ENCODE measurements at regions not wholly inside any gene's neighbourhood (a gene's known extent, or its start where the extent isn't known, plus 50 kb on each side); places are given as distances from the start of the nearest gene placed in this dataset.

GRCh38 chr17:12459736-12460135 lies 206.0 kb upstream of the MYOCD start:
- Mint-ChIP-seq H3K27ac (no peak overlapping the region), H3K4me1 (peaks cover 19% of the 10 kb centered on the region), H3K36me3 (peaks cover 19% of the 10 kb centered on the region), H3K27me3 (ENCODE audit: low read depth) (peaks cover 5% of the 10 kb centered on the region; the same call in 1 of the 2 replicates), H3K9me3 (peaks cover 37% of the 10 kb centered on the region), H3K4me3 (no peak overlapping the region)
- POLR2A ChIA-PET = no interaction called here
- ATAC-seq (no peak), DNase-seq (ENCODE audit: low spot score) (no peak)
- CTCF ChIA-PET = interaction anchor here (1.1 kb wide), 1 partner anchor 86 kb away, joined by 3 read pairs; no protein-coding TSS in a partner anchor
- no peak for TF ChIP-seq USF2 (CRISPR knock-in tag; IDR thresholded peaks at IDR 0.05)
- no peak for TF ChIP-seq ETV6 (CRISPR knock-in tag; IDR thresholded peaks at IDR 0.05)
- TF ChIP-seq KAT7 (CRISPR knock-in tag; IDR thresholded peaks at IDR 0.05; ENCODE audit: borderline replicate concordance) = no peak
- TF ChIP-seq ZNF396 (CRISPR knock-in tag; IDR thresholded peaks at IDR 0.05; ENCODE audit: borderline replicate concordance) = no peak
- no peak for TF ChIP-seq MXD4 (CRISPR knock-in tag; IDR thresholded peaks at IDR 0.05; ENCODE audit: borderline replicate concordance)
- TF ChIP-seq MLX (CRISPR knock-in tag; IDR thresholded peaks at IDR 0.05) = no peak
- TF ChIP-seq, protein P1, sequence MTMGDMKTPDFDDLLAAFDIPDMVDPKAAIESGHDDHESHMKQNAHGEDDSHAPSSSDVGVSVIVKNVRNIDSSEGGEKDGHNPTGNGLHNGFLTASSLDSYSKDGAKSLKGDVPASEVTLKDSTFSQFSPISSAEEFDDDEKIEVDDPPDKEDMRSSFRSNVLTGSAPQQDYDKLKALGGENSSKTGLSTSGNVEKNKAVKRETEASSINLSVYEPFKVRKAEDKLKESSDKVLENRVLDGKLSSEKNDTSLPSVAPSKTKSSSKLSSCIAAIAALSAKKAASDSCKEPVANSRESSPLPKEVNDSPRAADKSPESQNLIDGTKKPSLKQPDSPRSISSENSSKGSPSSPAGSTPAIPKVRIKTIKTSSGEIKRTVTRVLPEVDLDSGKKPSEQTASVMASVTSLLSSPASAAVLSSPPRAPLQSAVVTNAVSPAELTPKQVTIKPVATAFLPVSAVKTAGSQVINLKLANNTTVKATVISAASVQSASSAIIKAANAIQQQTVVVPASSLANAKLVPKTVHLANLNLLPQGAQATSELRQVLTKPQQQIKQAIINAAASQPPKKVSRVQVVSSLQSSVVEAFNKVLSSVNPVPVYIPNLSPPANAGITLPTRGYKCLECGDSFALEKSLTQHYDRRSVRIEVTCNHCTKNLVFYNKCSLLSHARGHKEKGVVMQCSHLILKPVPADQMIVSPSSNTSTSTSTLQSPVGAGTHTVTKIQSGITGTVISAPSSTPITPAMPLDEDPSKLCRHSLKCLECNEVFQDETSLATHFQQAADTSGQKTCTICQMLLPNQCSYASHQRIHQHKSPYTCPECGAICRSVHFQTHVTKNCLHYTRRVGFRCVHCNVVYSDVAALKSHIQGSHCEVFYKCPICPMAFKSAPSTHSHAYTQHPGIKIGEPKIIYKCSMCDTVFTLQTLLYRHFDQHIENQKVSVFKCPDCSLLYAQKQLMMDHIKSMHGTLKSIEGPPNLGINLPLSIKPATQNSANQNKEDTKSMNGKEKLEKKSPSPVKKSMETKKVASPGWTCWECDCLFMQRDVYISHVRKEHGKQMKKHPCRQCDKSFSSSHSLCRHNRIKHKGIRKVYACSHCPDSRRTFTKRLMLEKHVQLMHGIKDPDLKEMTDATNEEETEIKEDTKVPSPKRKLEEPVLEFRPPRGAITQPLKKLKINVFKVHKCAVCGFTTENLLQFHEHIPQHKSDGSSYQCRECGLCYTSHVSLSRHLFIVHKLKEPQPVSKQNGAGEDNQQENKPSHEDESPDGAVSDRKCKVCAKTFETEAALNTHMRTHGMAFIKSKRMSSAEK (CRISPR knock-in tag; IDR thresholded peaks at IDR 0.05; ENCODE audit: borderline replicate concordance) = no peak
- TF ChIP-seq, protein P2, sequence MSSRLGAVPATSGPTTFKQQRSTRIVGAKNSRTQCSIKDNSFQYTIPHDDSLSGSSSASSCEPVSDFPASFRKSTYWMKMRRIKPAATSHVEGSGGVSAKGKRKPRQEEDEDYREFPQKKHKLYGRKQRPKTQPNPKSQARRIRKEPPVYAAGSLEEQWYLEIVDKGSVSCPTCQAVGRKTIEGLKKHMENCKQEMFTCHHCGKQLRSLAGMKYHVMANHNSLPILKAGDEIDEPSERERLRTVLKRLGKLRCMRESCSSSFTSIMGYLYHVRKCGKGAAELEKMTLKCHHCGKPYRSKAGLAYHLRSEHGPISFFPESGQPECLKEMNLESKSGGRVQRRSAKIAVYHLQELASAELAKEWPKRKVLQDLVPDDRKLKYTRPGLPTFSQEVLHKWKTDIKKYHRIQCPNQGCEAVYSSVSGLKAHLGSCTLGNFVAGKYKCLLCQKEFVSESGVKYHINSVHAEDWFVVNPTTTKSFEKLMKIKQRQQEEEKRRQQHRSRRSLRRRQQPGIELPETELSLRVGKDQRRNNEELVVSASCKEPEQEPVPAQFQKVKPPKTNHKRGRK (CRISPR knock-in tag; IDR thresholded peaks at IDR 0.05; ENCODE audit: borderline replicate concordance) = no peak
- TF ChIP-seq AR (CRISPR knock-in tag; IDR thresholded peaks at IDR 0.05) = no peak
- TF ChIP-seq PRRX2 (CRISPR knock-in tag; IDR thresholded peaks at IDR 0.05) = no peak

GRCh38 chr17:12463102-12463501 lies 202.6 kb upstream of the MYOCD start:
- H3K36me3 Mint-ChIP-seq = peaks cover 13% of the 10 kb centered on the region
- no peak for ATAC-seq
- peaks cover 5% of the 10 kb centered on the region; the same call in 1 of the 2 replicates for H3K4me1 Mint-ChIP-seq
- no peak overlapping the region for H3K4me3 Mint-ChIP-seq
- POLR2A ChIA-PET = no interaction called here
- no peak overlapping the region for H3K27ac Mint-ChIP-seq
- no peak for DNase-seq (ENCODE audit: low spot score)
- peaks cover 36% of the 10 kb centered on the region for H3K9me3 Mint-ChIP-seq
- CTCF ChIA-PET = no interaction called here
- H3K27me3 Mint-ChIP-seq (ENCODE audit: low read depth) = no peaks in the 10 kb centered on the region
- TF ChIP-seq TCF7 (CRISPR knock-in tag; IDR thresholded peaks at IDR 0.05; ENCODE audit: low read depth) (no peak), RELA (CRISPR knock-in tag; IDR thresholded peaks at IDR 0.05; ENCODE audit: borderline replicate concordance) (no peak), ZNF263 (CRISPR knock-in tag; IDR thresholded peaks at IDR 0.05; ENCODE audit: low read depth) (no peak), CREM (CRISPR knock-in tag; IDR thresholded peaks at IDR 0.05) (no peak), STAT6 (CRISPR knock-in tag; conservative IDR thresholded peaks at IDR 0.05; ENCODE audit: low read depth) (no peak), ZNF317 (CRISPR knock-in tag; IDR thresholded peaks at IDR 0.05; ENCODE audit: borderline replicate concordance, low read depth) (no peak), ZMAT4 (CRISPR knock-in tag; IDR thresholded peaks at IDR 0.05) (no peak), KAT7 (CRISPR knock-in tag; IDR thresholded peaks at IDR 0.05; ENCODE audit: borderline replicate concordance) (no peak)
- TF ChIP-seq, protein P3, sequence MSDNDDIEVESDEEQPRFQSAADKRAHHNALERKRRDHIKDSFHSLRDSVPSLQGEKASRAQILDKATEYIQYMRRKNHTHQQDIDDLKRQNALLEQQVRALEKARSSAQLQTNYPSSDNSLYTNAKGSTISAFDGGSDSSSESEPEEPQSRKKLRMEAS (CRISPR knock-in tag; IDR thresholded peaks at IDR 0.05) = no peak
- TF ChIP-seq, protein P4, sequence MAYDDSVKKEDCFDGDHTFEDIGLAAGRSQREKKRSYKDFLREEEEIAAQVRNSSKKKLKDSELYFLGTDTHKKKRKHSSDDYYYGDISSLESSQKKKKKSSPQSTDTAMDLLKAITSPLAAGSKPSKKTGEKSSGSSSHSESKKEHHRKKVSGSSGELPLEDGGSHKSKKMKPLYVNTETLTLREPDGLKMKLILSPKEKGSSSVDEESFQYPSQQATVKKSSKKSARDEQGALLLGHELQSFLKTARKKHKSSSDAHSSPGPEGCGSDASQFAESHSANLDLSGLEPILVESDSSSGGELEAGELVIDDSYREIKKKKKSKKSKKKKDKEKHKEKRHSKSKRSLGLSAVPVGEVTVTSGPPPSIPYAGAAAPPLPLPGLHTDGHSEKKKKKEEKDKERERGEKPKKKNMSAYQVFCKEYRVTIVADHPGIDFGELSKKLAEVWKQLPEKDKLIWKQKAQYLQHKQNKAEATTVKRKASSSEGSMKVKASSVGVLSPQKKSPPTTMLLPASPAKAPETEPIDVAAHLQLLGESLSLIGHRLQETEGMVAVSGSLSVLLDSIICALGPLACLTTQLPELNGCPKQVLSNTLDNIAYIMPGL (CRISPR knock-in tag; IDR thresholded peaks at IDR 0.05) = no peak

Measured in WTC11 (cell line).